ENCODE measurements at regions not wholly inside any gene's neighbourhood (a gene's known extent, or its start where the extent isn't known, plus 50 kb on each side); places are given as distances from the start of the nearest gene placed in this dataset.

DNA sequence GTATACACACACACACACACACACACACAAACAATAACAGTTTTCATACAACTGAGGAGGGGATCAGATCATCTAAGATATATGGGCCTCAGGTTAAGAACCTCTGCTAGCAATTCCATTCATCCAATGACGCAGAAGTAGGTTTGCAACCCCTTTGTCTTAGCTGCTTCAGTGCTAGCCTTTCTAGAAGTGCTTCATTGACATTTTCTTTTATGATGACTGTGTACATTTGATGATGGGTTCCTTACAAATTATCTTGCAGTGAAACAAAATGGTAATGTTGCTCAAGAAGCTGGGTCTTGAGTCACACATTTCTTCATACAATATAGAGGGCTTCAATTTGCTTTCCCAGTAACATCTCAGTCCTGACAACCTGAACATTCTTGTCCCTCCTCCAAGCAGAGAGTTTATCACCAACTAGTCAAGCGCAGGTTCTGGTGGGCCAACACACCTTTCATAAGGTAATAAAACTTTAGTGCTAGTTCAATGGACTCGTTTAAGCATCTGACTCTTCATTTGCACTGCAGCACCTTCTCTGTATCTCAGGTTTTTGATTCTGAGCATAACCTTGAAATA, 269.5 kb downstream of the CNTN3 start:
- RAD21 ChIA-PET (ENCODE audit: unreplicated experiment), result no interaction called here
- Histone ChIP-seq H3K36me3 (ENCODE audit: control insufficient read depth in 2 of 2, insufficient read depth in 2 of 2, low read length in 1 of 2) (no peaks in the 10 kb centered on the region), H3K79me2 (ENCODE audit: control insufficient read depth, insufficient read depth, low read length) (no peaks in the 10 kb centered on the region), H3K27ac (ENCODE audit: control insufficient read depth, insufficient read depth) (no peak overlapping the region), H3K4me2 (ENCODE audit: control insufficient read depth, insufficient read depth) (no peak overlapping the region), H2AFZ (ENCODE audit: control insufficient read depth, low read depth, low read length) (no peak overlapping the region), H3K4me3 (no peak overlapping the region), H4K20me1 (ENCODE audit: control insufficient read depth, insufficient read depth) (no peaks in the 10 kb centered on the region), H3K4me1 (ENCODE audit: control insufficient read depth, insufficient read depth, low read length) (no peaks in the 10 kb centered on the region), H3K9me3 (replicated peaks; ENCODE audit: control insufficient read depth, insufficient read depth, low read length) (no peaks in the 10 kb centered on the region), H3K9ac (ENCODE audit: control insufficient read depth, insufficient read depth, low read length) (no peak overlapping the region), H3K27me3 (replicated peaks in 1 of 2; ENCODE audit: control insufficient read depth in 2 of 2, insufficient read depth in 2 of 2, low read length in 1 of 2) (no peaks in the 10 kb centered on the region)
- in situ Hi-C loops (cut with MboI) (no loop called here), intact Hi-C loops (cut with micrococcal nuclease; ENCODE audit: unreplicated experiment) (no loop called here)
- CTCF ChIA-PET, result no interaction called here
- TF ChIP-seq, protein P1, sequence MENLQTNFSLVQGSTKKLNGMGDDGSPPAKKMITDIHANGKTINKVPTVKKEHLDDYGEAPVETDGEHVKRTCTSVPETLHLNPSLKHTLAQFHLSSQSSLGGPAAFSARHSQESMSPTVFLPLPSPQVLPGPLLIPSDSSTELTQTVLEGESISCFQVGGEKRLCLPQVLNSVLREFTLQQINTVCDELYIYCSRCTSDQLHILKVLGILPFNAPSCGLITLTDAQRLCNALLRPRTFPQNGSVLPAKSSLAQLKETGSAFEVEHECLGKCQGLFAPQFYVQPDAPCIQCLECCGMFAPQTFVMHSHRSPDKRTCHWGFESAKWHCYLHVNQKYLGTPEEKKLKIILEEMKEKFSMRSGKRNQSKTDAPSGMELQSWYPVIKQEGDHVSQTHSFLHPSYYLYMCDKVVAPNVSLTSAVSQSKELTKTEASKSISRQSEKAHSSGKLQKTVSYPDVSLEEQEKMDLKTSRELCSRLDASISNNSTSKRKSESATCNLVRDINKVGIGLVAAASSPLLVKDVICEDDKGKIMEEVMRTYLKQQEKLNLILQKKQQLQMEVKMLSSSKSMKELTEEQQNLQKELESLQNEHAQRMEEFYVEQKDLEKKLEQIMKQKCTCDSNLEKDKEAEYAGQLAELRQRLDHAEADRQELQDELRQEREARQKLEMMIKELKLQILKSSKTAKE (IDR thresholded peaks at IDR 0.05; ENCODE audit: low read depth, poor library complexity, severe bottlenecking), result no peak
- TF ChIP-seq, protein P2, sequence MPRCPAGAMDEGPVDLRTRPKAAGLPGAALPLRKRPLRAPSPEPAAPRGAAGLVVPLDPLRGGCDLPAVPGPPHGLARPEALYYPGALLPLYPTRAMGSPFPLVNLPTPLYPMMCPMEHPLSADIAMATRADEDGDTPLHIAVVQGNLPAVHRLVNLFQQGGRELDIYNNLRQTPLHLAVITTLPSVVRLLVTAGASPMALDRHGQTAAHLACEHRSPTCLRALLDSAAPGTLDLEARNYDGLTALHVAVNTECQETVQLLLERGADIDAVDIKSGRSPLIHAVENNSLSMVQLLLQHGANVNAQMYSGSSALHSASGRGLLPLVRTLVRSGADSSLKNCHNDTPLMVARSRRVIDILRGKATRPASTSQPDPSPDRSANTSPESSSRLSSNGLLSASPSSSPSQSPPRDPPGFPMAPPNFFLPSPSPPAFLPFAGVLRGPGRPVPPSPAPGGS (IDR thresholded peaks at IDR 0.05; ENCODE audit: borderline replicate concordance, insufficient read depth, low read depth, low read length, poor library complexity, severe bottlenecking), result no peak
- TF ChIP-seq, protein P3, sequence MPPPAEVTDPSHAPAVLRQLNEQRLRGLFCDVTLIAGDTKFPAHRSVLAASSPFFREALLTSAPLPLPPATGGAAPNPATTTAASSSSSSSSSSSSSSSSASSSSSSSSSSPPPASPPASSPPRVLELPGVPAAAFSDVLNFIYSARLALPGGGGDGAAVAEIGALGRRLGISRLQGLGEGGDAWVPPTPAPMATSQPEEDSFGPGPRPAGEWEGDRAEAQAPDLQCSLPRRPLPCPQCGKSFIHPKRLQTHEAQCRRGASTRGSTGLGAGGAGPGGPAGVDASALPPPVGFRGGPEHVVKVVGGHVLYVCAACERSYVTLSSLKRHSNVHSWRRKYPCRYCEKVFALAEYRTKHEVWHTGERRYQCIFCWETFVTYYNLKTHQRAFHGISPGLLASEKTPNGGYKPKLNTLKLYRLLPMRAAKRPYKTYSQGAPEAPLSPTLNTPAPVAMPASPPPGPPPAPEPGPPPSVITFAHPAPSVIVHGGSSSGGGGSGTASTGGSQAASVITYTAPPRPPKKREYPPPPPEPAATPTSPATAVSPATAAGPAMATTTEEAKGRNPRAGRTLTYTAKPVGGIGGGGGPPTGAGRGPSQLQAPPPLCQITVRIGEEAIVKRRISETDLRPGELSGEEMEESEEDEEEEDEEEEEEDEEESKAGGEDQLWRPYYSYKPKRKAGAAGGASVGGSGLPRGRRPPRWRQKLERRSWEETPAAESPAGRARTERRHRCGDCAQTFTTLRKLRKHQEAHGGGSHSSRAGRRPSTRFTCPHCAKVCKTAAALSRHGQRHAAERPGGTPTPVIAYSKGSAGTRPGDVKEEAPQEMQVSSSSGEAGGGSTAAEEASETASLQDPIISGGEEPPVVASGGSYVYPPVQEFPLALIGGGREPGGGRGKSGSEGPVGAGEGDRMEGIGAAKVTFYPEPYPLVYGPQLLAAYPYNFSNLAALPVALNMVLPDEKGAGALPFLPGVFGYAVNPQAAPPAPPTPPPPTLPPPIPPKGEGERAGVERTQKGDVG (CRISPR knock-in tag; IDR thresholded peaks at IDR 0.05), result no peak
- TF ChIP-seq ZBED1 (IDR thresholded peaks at IDR 0.05; ENCODE audit: borderline replicate concordance), result no peak
- no peak for TF ChIP-seq ZZZ3 (IDR thresholded peaks at IDR 0.05; ENCODE audit: control insufficient read depth, insufficient read length, low read depth)
- no peak for TF ChIP-seq SREBF1 (IDR thresholded peaks at IDR 0.05; ENCODE audit: low read length)
- TF ChIP-seq, protein P4, sequence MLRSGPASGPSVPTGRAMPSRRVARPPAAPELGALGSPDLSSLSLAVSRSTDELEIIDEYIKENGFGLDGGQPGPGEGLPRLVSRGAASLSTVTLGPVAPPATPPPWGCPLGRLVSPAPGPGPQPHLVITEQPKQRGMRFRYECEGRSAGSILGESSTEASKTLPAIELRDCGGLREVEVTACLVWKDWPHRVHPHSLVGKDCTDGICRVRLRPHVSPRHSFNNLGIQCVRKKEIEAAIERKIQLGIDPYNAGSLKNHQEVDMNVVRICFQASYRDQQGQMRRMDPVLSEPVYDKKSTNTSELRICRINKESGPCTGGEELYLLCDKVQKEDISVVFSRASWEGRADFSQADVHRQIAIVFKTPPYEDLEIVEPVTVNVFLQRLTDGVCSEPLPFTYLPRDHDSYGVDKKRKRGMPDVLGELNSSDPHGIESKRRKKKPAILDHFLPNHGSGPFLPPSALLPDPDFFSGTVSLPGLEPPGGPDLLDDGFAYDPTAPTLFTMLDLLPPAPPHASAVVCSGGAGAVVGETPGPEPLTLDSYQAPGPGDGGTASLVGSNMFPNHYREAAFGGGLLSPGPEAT (IDR thresholded peaks at IDR 0.05; ENCODE audit: low read depth), result no peak
- FAIRE-seq, result no peak
- WGBS (ENCODE audit: insufficient coverage, insufficient replicate concordance, low lambda C conversion rate, missing lambda C conversion rate), result 6% methylated on average over 3 of the region's 3 CpGs
- POLR2A ChIA-PET, result no interaction called here
- no peak for ATAC-seq
- BruUV-seq (replicated peaks), result no TSS peak
- SMC1A ChIA-PET (ENCODE audit: uncharacterized antibody, unreplicated experiment), result no interaction called here
- no peak for DNase-seq (ENCODE audit: low read depth, low spot score)

Data from GM12878 (cell line).